SH-SY5Y (cell line): ENCODE measurements at regions not wholly inside any gene's neighbourhood (a gene's known extent, or its start where the extent isn't known, plus 50 kb on each side); places are given as distances from the start of the nearest gene placed in this dataset.

Experiments used
- GATA2 ChIP-seq: IDR thresholded peaks from 2 replicates; pipeline ENCODE4 v1.6.1; 2011; ENCODE audit warnings: mild to moderate bottlenecking, low read depth, low read length
- GATA3 ChIP-seq: IDR thresholded peaks from 2 replicates; pipeline ENCODE4 v1.6.1; 2011; ENCODE audit warnings: low read depth, mild to moderate bottlenecking, low read length, moderate library complexity

GRCh38 chr14:54256156-54256555 lies 140.7 kb upstream of the CDKN3 start:
- TF ChIP-seq GATA2: no peak
- no peak for TF ChIP-seq GATA3
